ENCODE measurements at regions not wholly inside any gene's neighbourhood (a gene's known extent, or its start where the extent isn't known, plus 50 kb on each side); places are given as distances from the start of the nearest gene placed in this dataset.

DNA sequence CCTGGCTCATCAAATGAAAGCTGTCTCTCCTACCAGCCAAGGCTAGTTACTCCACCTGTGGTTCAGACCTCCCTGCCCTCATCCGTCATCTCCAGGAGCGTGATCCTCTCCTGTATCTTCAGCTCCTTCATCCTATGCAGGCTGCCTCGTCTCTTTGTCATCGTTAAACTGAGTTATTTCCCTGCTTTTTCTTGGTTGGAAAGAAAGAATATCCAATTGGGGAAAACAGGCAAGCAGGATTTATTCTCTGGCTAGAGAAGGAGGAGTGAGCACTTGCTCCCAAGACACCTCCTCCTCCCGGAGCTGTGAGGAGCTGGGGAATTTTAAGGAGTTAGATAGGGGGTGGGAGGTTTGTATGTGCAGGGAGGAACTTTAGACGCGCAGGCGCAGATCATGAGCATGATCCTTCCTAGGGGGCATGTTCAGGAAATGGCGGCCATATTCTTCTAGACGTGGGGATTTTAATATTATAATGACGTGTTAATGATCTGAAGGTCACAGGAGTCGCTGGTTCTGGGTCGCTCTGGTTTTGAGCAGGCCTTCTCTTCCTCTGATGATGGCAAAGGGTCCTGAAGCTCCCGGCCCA lies 156.4 kb upstream of the KL start:
- TF ChIP-seq, protein P1, sequence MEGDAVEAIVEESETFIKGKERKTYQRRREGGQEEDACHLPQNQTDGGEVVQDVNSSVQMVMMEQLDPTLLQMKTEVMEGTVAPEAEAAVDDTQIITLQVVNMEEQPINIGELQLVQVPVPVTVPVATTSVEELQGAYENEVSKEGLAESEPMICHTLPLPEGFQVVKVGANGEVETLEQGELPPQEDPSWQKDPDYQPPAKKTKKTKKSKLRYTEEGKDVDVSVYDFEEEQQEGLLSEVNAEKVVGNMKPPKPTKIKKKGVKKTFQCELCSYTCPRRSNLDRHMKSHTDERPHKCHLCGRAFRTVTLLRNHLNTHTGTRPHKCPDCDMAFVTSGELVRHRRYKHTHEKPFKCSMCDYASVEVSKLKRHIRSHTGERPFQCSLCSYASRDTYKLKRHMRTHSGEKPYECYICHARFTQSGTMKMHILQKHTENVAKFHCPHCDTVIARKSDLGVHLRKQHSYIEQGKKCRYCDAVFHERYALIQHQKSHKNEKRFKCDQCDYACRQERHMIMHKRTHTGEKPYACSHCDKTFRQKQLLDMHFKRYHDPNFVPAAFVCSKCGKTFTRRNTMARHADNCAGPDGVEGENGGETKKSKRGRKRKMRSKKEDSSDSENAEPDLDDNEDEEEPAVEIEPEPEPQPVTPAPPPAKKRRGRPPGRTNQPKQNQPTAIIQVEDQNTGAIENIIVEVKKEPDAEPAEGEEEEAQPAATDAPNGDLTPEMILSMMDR (IDR thresholded peaks at IDR 0.05), result no peak
- H3K9ac ChIP-seq, result no peak overlapping the region
- no peaks in the 10 kb centered on the region for H3K79me2 ChIP-seq
- no peak overlapping the region for H3K27ac ChIP-seq
- no peaks in the 10 kb centered on the region for H3K36me3 ChIP-seq (ENCODE audit: control insufficient read depth, insufficient read depth, low read length)
- H3K27me3 ChIP-seq (ENCODE audit: control insufficient read depth, insufficient read depth, low read length), result no peaks in the 10 kb centered on the region
- no peak overlapping the region for H3K4me2 ChIP-seq (ENCODE audit: low read length)
- H3K4me3 ChIP-seq (ENCODE audit: low read depth, low read length), result no peak overlapping the region
- H3K9me3 ChIP-seq (ENCODE audit: control insufficient read depth, low read length), result no peaks in the 10 kb centered on the region
- H3K4me1 ChIP-seq, result no peaks in the 10 kb centered on the region
- no peak overlapping the region for H2AFZ ChIP-seq

GRCh38 chr13:32861304-32861703 lies 154.9 kb upstream of the KL start:
- H3K4me3 ChIP-seq (ENCODE audit: low read depth, low read length), result no peak overlapping the region
- H3K9ac ChIP-seq, result no peak overlapping the region
- H3K36me3 ChIP-seq (ENCODE audit: control insufficient read depth, insufficient read depth, low read length), result no peaks in the 10 kb centered on the region
- TF ChIP-seq, protein P1 (IDR thresholded peaks at IDR 0.05), result no peak
- no peak overlapping the region for H3K4me2 ChIP-seq (ENCODE audit: low read length)
- no peak overlapping the region for H3K27ac ChIP-seq
- no peaks in the 10 kb centered on the region for H3K9me3 ChIP-seq (ENCODE audit: control insufficient read depth, low read length)
- H2AFZ ChIP-seq, result no peak overlapping the region
- H3K79me2 ChIP-seq, result no peaks in the 10 kb centered on the region
- no peaks in the 10 kb centered on the region for H3K27me3 ChIP-seq (ENCODE audit: control insufficient read depth, insufficient read depth, low read length)
- H3K4me1 ChIP-seq, result no peaks in the 10 kb centered on the region

DNA sequence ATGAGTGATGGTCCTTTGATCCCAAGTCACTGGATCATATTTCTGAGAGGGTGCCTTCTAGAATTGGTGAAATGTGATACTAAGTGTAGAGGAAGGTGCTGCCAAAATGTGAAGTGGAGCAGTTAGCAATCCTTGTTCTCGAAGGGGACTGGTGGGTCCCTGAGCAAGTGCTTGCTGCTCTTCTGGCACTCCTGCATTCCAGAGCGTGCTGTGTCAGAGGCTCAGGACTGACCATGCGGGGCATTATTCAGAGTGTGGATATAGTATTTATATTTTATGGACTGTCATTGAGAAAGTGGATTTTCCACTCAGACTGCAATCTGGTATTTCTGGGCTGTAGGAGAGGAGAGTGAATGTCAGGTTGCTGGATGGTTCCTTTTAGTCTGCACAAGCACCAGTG lies 152.6 kb upstream of the KL start:
- Histone ChIP-seq H3K4me1 (no peaks in the 10 kb centered on the region), H3K36me3 (ENCODE audit: control insufficient read depth, insufficient read depth, low read length) (no peaks in the 10 kb centered on the region), H3K9me3 (ENCODE audit: control insufficient read depth, low read length) (no peaks in the 10 kb centered on the region), H3K4me2 (ENCODE audit: low read length) (no peak overlapping the region), H3K27me3 (ENCODE audit: control insufficient read depth, insufficient read depth, low read length) (no peaks in the 10 kb centered on the region), H3K27ac (no peak overlapping the region), H3K4me3 (ENCODE audit: low read depth, low read length) (no peak overlapping the region), H3K79me2 (no peaks in the 10 kb centered on the region), H2AFZ (no peak overlapping the region), H3K9ac (no peak overlapping the region)
- TF ChIP-seq, protein P1 (IDR thresholded peaks at IDR 0.05), result no peak

DNA sequence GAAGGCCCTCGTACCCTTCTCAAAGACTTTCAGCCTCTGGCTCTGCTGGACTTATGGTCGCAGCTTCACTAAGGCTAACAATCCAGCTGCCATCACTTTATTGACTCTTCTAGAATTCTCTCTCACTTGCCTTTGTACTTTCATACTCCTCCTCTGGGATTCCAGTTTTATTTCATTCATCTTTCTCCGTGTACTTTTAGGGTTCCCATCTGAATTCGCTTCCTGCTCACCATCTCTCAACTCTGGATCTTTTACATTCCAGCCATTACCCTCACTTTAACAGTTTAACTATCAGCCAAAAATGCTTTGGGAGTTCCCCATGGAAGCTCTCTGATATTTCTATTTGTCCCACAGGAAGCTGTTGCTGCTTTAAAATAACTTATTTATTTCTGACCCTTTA lies 149.3 kb upstream of the KL start:
- Histone ChIP-seq H3K79me2 (no peaks in the 10 kb centered on the region), H2AFZ (no peak overlapping the region), H3K27ac (no peak overlapping the region), H3K4me1 (no peaks in the 10 kb centered on the region), H3K4me2 (ENCODE audit: low read length) (no peak overlapping the region), H3K27me3 (ENCODE audit: control insufficient read depth, insufficient read depth, low read length) (no peaks in the 10 kb centered on the region), H3K36me3 (ENCODE audit: control insufficient read depth, insufficient read depth, low read length) (no peaks in the 10 kb centered on the region), H3K4me3 (ENCODE audit: low read depth, low read length) (no peak overlapping the region), H3K9me3 (ENCODE audit: control insufficient read depth, low read length) (no peaks in the 10 kb centered on the region), H3K9ac (no peak overlapping the region)
- TF ChIP-seq, protein P1 (IDR thresholded peaks at IDR 0.05), result no peak

DNA sequence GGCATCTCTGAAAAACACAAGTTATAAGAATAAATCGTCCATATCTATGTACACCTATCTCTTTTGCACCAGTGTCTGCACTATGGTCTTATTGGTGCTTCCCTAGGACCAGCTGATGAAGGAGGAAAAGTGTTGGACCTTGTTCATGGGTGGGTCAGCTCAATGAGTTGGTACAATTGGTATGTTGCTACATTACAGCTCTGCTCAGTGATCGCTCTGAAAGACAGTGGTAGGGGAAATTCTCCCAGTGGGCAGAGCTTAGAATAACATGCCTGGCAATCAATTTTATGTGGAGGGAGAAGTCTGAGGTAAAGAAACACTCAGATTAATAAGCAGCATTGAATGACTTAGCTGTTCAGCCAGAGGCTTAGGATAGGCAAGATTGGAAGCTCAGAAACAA lies 138.7 kb upstream of the KL start:
- no peak overlapping the region for H2AFZ ChIP-seq
- H3K4me1 ChIP-seq, result no peaks in the 10 kb centered on the region
- H3K79me2 ChIP-seq, result no peaks in the 10 kb centered on the region
- no peak overlapping the region for H3K9ac ChIP-seq
- TF ChIP-seq, protein P1 (IDR thresholded peaks at IDR 0.05), result no peak
- no peak overlapping the region for H3K4me3 ChIP-seq (ENCODE audit: low read depth, low read length)
- H3K27ac ChIP-seq, result no peak overlapping the region
- no peak overlapping the region for H3K4me2 ChIP-seq (ENCODE audit: low read length)
- no peaks in the 10 kb centered on the region for H3K36me3 ChIP-seq (ENCODE audit: control insufficient read depth, insufficient read depth, low read length)
- no peaks in the 10 kb centered on the region for H3K9me3 ChIP-seq (ENCODE audit: control insufficient read depth, low read length)
- H3K27me3 ChIP-seq (ENCODE audit: control insufficient read depth, insufficient read depth, low read length), result no peaks in the 10 kb centered on the region
